ENCODE measurements at regions not wholly inside any gene's neighbourhood (a gene's known extent, or its start where the extent isn't known, plus 50 kb on each side); places are given as distances from the start of the nearest gene placed in this dataset.
"Not testable (repeated sequence)": the region's sequence is repeated elsewhere in the genome, so short reads cannot be mapped to it uniquely, and the experiment has no call there.

- no peak for DNase-seq (ENCODE audit: low spot score)
Measured at GRCh38 chr5:84961193-84961592, 576.5 kb upstream of the EDIL3 start.

GRCh38 chr5:84961903-84962302, 577.2 kb upstream of the EDIL3 start:
- DNase-seq (ENCODE audit: low spot score) = no peak

GRCh38 chr5:84983093-84983492, 598.4 kb upstream of the EDIL3 start:
- DNase-seq (ENCODE audit: low spot score) = no peak

- no peak for DNase-seq (ENCODE audit: low spot score)
Measured at GRCh38 chr5:84985148-84985547, 600.5 kb upstream of the EDIL3 start.

- DNase-seq (ENCODE audit: low spot score) = no peak
Measured at GRCh38 chr5:84986688-84987087, 602.0 kb upstream of the EDIL3 start.

- DNase-seq (ENCODE audit: low spot score) = no peak
Measured at GRCh38 chr5:85000671-85001070, 616.0 kb upstream of the EDIL3 start.

GRCh38 chr5:85002026-85002425, 617.3 kb upstream of the EDIL3 start:
- not testable (repeated sequence) for DNase-seq (ENCODE audit: low spot score)

- DNase-seq (ENCODE audit: low spot score) = no peak
Measured at GRCh38 chr5:85010014-85010562, 625.4 kb upstream of the EDIL3 start.

GRCh38 chr5:85017261-85017660, 632.6 kb upstream of the EDIL3 start:
- no peak for DNase-seq (ENCODE audit: low spot score)

- DNase-seq (ENCODE audit: low spot score) = no peak
Measured at GRCh38 chr5:85030316-85031084, 645.8 kb upstream of the EDIL3 start.

GRCh38 chr5:85049020-85049419, 664.3 kb upstream of the EDIL3 start:
- DNase-seq (ENCODE audit: low spot score) = no peak

- DNase-seq (ENCODE audit: low spot score) = no peak
Measured at GRCh38 chr5:85052826-85053225, 668.1 kb upstream of the EDIL3 start.

GRCh38 chr5:85069659-85070640, 685.3 kb upstream of the EDIL3 start:
- no peak for DNase-seq (ENCODE audit: low spot score)

- no peak for DNase-seq (ENCODE audit: low spot score)
Measured at GRCh38 chr5:85077581-85077980, 692.9 kb upstream of the EDIL3 start.

GRCh38 chr5:85096421-85096820, 711.7 kb upstream of the EDIL3 start:
- DNase-seq (ENCODE audit: low spot score) = no peak

- DNase-seq (ENCODE audit: low spot score) = no peak
Measured at GRCh38 chr5:85108471-85108870, 723.8 kb upstream of the EDIL3 start.

- no peak for DNase-seq (ENCODE audit: low spot score)
Measured at GRCh38 chr5:85109616-85110015, 724.9 kb upstream of the EDIL3 start.

- DNase-seq (ENCODE audit: low spot score) = no peak
Measured at GRCh38 chr5:85132269-85132668, 747.6 kb upstream of the EDIL3 start.

GRCh38 chr5:85140471-85140870, 755.8 kb upstream of the EDIL3 start:
- DNase-seq (ENCODE audit: low spot score) = no peak

- DNase-seq (ENCODE audit: low spot score) = no peak
Measured at GRCh38 chr5:85143138-85143537, 758.5 kb upstream of the EDIL3 start.

- DNase-seq (ENCODE audit: low spot score) = no peak
Measured at GRCh38 chr5:85148701-85149100, 764.0 kb upstream of the EDIL3 start.

GRCh38 chr5:85159395-85159794, 774.7 kb upstream of the EDIL3 start:
- no peak for DNase-seq (ENCODE audit: low spot score)

- no peak for DNase-seq (ENCODE audit: low spot score)
Measured at GRCh38 chr5:85168474-85168873, 783.8 kb upstream of the EDIL3 start.
